Stomach (tissue), 8 donors: ENCODE measurements at regions not wholly inside any gene's neighbourhood (a gene's known extent, or its start where the extent isn't known, plus 50 kb on each side); places are given as distances from the start of the nearest gene placed in this dataset.

ENCODE experiments used
- DNase-seq, 2 donors: peaks; one replicate each; pipeline versions ENCODE4 v3.0.0 to v3.0.0-alpha.2; 2013 to 2019
- H3K27ac ChIP-seq, 5 donors: fragments of 200-600 bp in 4 of 5; sonication (generic) in 4 of 5; one replicate each; pipeline ENCODE4 v1.5.1; 2013 to 2019; ENCODE audit warnings: mild to moderate bottlenecking in 1 of 5, moderate library complexity in 1 of 5
- H3K27me3 ChIP-seq, 3 donors: fragments of 200-600 bp; sonication (generic); one replicate each; pipeline ENCODE4 v1.5.1; 2017 to 2019; ENCODE audit warnings: mixed run types in 1 of 3
- H3K36me3 ChIP-seq, 4 donors: fragments of 200-600 bp; sonication (generic); 1 replicate in 3 of 4; 2 replicates in 1 of 4; pipeline ENCODE4 v1.5.1; 2016 to 2019
- H3K4me1 ChIP-seq, 4 donors: fragments of 200-600 bp; sonication (generic); one replicate each; pipeline ENCODE4 v1.5.1; 2016 to 2019
- H3K4me3 ChIP-seq, 4 donors: fragments of 200-600 bp; sonication (generic) in 3 of 4; one replicate each; pipeline ENCODE4 v1.5.1; 2016 to 2019; ENCODE audit warnings: mild to moderate bottlenecking in 1 of 4
- H3K9me3 ChIP-seq, 4 donors: fragments of 200-600 bp; sonication (generic); one replicate each; pipeline ENCODE4 v1.5.1; 2016 to 2019
- EP300 ChIP-seq: sonication (generic); formaldehyde crosslinking; IDR thresholded peaks from one replicate; pipeline ENCODE4 v1.6.1; 2017; ENCODE audit warnings: antibody characterized with exemption
- POLR2A ChIP-seq, 4 donors: fragments of 450-650 bp; IDR thresholded peaks; one replicate each; pipeline ENCODE4 v1.6.1; 2016; ENCODE audit warnings: antibody characterized with exemption in 4 of 4, control low read depth in 2 of 4, mild to moderate bottlenecking in 1 of 4, moderate library complexity in 1 of 4
- POLR2AphosphoS5 ChIP-seq, 3 donors: sonication (generic); formaldehyde crosslinking; IDR thresholded peaks; one replicate each; pipeline ENCODE4 v1.6.1; 2016; ENCODE audit warnings: antibody characterized with exemption in 3 of 3
- WGBS, 5 donors: extraction: QIAGEN DNeasy Blood & Tissue Kit in 3 of 5; methylation state at CpG; one replicate each; pipeline versions ENCODE4 v1.1.5 to v1.1.7; 2013 to 2018; 5-methylcytosine and 5-hydroxymethylcytosine counted together
- intact Hi-C: fragments of 100-400 bp; cut with DNase I; formaldehyde crosslinking; loops from one replicate; pipeline ENCODE4 v1.15.1; 2023; ENCODE audit warnings: low total_unique reads
- TF ChIP-seq, protein P1 (sequence below), 7 experiments: fragments of 450-650 bp in 4 of 7; fragments of 200-600 bp in 3 of 7; sonication (generic) in 3 of 7; IDR thresholded peaks; one replicate each; pipeline ENCODE4 v1.5.1; 2016 to 2019; ENCODE audit warnings: antibody characterized with exemption in 7 of 7, control low read depth in 2 of 7, mild to moderate bottlenecking in 1 of 7
- donor health status: healthy with polysubstance abuse.
- donor health status: Bipolar disorder and iron deficiency.
- donor health status: healthy.

DNA sequence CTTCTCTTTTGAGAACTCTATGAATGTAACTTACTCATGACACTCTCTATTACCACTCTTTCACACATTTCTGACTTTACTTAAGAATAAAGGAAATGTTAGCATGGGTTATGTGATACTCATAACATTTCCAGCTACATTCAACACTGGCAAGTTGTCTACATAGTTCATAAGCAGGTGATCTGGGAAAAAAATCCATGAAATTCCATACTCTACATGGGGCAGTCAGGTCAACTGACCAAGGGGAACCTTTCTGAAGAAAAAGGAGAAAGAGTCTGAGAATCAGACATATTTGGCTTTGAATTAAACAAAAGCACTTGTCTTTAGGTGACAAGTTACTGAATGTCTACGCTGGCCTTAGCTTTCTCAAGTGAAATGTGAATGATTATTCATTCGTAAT, 329.1 kb upstream of the ROBO1 start:
- no peak for DNase-seq
- WGBS, 5 donors = 73 to 84% (median 78%) methylated on average over 2 of the region's 2 CpGs
- Histone ChIP-seq H3K4me1 (no peaks in the 10 kb centered on the region), H3K27ac (no peak overlapping the region), H3K27me3 (no peaks in the 10 kb centered on the region), H3K9me3 (no peaks in the 10 kb centered on the region), H3K36me3 (no peaks in the 10 kb centered on the region), H3K4me3 (no peak overlapping the region)
- TF ChIP-seq POLR2AphosphoS5 (IDR thresholded peaks at IDR 0.05) (no peak), EP300 (no peak), POLR2A (IDR thresholded peaks at IDR 0.05) (no peak)
- TF ChIP-seq, protein P1, sequence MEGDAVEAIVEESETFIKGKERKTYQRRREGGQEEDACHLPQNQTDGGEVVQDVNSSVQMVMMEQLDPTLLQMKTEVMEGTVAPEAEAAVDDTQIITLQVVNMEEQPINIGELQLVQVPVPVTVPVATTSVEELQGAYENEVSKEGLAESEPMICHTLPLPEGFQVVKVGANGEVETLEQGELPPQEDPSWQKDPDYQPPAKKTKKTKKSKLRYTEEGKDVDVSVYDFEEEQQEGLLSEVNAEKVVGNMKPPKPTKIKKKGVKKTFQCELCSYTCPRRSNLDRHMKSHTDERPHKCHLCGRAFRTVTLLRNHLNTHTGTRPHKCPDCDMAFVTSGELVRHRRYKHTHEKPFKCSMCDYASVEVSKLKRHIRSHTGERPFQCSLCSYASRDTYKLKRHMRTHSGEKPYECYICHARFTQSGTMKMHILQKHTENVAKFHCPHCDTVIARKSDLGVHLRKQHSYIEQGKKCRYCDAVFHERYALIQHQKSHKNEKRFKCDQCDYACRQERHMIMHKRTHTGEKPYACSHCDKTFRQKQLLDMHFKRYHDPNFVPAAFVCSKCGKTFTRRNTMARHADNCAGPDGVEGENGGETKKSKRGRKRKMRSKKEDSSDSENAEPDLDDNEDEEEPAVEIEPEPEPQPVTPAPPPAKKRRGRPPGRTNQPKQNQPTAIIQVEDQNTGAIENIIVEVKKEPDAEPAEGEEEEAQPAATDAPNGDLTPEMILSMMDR (IDR thresholded peaks at IDR 0.05) = no peak
- intact Hi-C loops = no loop called here

GRCh38 chr3:80094589-80094988, 326.8 kb upstream of the ROBO1 start:
- Histone ChIP-seq H3K36me3 (no peaks in the 10 kb centered on the region), H3K4me3 (no peak overlapping the region), H3K27ac (no peak overlapping the region), H3K9me3 (no peaks in the 10 kb centered on the region), H3K27me3 (no peaks in the 10 kb centered on the region), H3K4me1 (no peaks in the 10 kb centered on the region)
- DNase-seq = no peak
- 86 to 93% (median 87%) methylated on average over 1 of the region's 1 CpG for WGBS, 5 donors
- TF ChIP-seq, protein P1 (IDR thresholded peaks at IDR 0.05) = no peak
- TF ChIP-seq EP300 (no peak), POLR2A (IDR thresholded peaks at IDR 0.05) (no peak), POLR2AphosphoS5 (IDR thresholded peaks at IDR 0.05) (no peak)
- intact Hi-C loops = no loop called here

- H3K36me3 ChIP-seq = no peaks in the 10 kb centered on the region
- no peak for TF ChIP-seq EP300
- TF ChIP-seq POLR2AphosphoS5 (IDR thresholded peaks at IDR 0.05) = no peak
- TF ChIP-seq, protein P1 (IDR thresholded peaks at IDR 0.05) = no peak
- TF ChIP-seq POLR2A (IDR thresholded peaks at IDR 0.05) = no peak
- H3K4me3 ChIP-seq = no peak overlapping the region
- no peaks in the 10 kb centered on the region for H3K4me1 ChIP-seq
- 63 to 81% (median 76%) methylated on average over 1 of the region's 1 CpG for WGBS, 5 donors
- DNase-seq = no peak
- H3K27me3 ChIP-seq = no peaks in the 10 kb centered on the region
- H3K27ac ChIP-seq = no peak overlapping the region
- intact Hi-C loops = no loop called here
- H3K9me3 ChIP-seq = no peaks in the 10 kb centered on the region
Measured at GRCh38 chr3:80087767-80088166, 320.0 kb upstream of the ROBO1 start.

- DNase-seq = no peak
- H3K9me3 ChIP-seq = no peaks in the 10 kb centered on the region
- no peak for TF ChIP-seq POLR2A (IDR thresholded peaks at IDR 0.05)
Measured at GRCh38 chr3:80086426-80086825, 318.6 kb upstream of the ROBO1 start.

DNA sequence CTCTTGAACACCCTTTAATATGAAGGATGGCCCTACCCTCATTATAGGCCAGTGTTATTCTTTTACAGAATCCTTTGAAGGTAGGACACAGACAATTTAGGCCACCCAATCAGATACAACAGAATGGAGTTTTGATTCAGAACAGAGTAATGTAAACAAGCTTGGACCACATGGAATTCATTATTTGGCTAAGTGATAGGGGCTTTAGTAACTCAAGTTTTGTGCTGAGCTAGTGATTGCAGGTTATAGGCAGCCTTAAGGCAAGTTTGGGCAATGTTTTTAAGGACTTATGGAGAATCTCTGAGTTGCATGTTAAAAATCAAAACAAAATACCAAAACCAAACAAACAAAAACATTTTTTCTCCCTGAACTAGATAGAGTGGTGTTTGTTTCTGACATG, 312.1 kb upstream of the ROBO1 start:
- intact Hi-C loops = no loop called here
- H3K9me3 ChIP-seq = no peaks in the 10 kb centered on the region
- no peak for DNase-seq
- H3K27ac ChIP-seq = no peak overlapping the region
- H3K4me1 ChIP-seq = no peaks in the 10 kb centered on the region
- no peaks in the 10 kb centered on the region for H3K27me3 ChIP-seq
- H3K4me3 ChIP-seq = no peak overlapping the region
- no peak for TF ChIP-seq POLR2A (IDR thresholded peaks at IDR 0.05)
- TF ChIP-seq POLR2AphosphoS5 (IDR thresholded peaks at IDR 0.05) = no peak
- TF ChIP-seq, protein P1 (IDR thresholded peaks at IDR 0.05) = no peak
- TF ChIP-seq EP300 = no peak
- no peaks in the 10 kb centered on the region for H3K36me3 ChIP-seq

More at GRCh38 chr3:80086426-80086825, 318.6 kb upstream of the ROBO1 start:
- intact Hi-C loops = no loop called here
- Histone ChIP-seq H3K4me3 (no peak overlapping the region), H3K27ac (no peak overlapping the region), H3K4me1 (no peaks in the 10 kb centered on the region), H3K36me3 (no peaks in the 10 kb centered on the region), H3K27me3 (no peaks in the 10 kb centered on the region)
